ENCODE measurements at regions not wholly inside any gene's neighbourhood (a gene's known extent, or its start where the extent isn't known, plus 50 kb on each side); places are given as distances from the start of the nearest gene placed in this dataset.
"Not testable (repeated sequence)": the region's sequence is repeated elsewhere in the genome, so short reads cannot be mapped to it uniquely, and the experiment has no call there.

DNA sequence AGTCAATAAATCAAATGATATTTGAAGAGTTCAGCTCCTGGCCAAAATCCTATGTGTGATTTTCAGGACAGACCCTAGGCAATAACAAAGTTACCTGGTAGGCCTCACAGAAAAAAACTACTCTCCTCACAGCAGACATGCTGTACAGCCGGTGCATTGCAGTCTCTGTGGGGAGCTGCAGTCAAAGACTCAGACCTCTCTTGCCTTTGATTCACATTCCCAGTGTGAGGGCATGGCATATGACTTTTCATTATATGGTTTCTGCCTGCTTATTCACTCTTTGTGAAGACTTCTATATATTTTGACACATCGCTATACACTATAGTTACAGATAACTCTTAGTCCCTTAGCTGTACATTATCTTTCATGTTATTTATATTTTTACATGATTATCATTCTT, 2684.3 kb upstream of the PCDH20 start:
- WGBS (ENCODE audit: insufficient coverage, insufficient read length), result no CpG with 5 or more reads among the region's 2 CpGs
- no peak for DNase-seq (ENCODE audit: low read depth, low spot score)
- no peaks in the 10 kb centered on the region for H3K27me3 ChIP-seq (ENCODE audit: control insufficient read depth, insufficient read depth, low read length)
- H3K4me1 ChIP-seq (ENCODE audit: control insufficient read depth, insufficient read depth, low read length), result no peaks in the 10 kb centered on the region
- H3K4me3 ChIP-seq (ENCODE audit: low read length), result no peak overlapping the region
- H3K36me3 ChIP-seq (ENCODE audit: control insufficient read depth, insufficient read depth, low read length), result no peaks in the 10 kb centered on the region
- no peaks in the 10 kb centered on the region for H3K9me3 ChIP-seq (ENCODE audit: control insufficient read depth, insufficient read depth, low read length)
- H3K27ac ChIP-seq (ENCODE audit: low read length), result no peak overlapping the region

DNA sequence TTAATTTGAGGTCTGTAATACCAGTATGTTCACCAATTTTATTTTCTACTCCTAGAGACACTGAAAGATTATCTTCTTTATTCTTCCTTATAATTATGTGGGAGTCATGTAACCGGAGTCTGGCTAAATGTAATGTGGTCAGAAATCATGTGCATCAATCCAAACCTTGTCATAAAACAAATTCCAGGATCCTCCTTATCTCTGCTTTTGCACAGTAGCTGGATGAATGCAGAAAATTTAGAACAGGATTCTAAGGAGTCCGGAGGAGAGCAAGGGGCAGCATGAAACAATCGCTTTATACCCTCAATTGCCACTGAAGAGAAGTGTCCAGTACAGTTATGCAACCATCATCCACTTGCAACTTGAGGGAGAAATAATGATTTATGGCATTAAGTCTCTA, 2674.7 kb upstream of the PCDH20 start:
- H3K27me3 ChIP-seq (ENCODE audit: control insufficient read depth, insufficient read depth, low read length), result no peaks in the 10 kb centered on the region
- no peaks in the 10 kb centered on the region for H3K9me3 ChIP-seq (ENCODE audit: control insufficient read depth, insufficient read depth, low read length)
- H3K4me1 ChIP-seq (ENCODE audit: control insufficient read depth, insufficient read depth, low read length), result no peaks in the 10 kb centered on the region
- no peaks in the 10 kb centered on the region for H3K36me3 ChIP-seq (ENCODE audit: control insufficient read depth, insufficient read depth, low read length)
- DNase-seq (ENCODE audit: low read depth, low spot score), result no peak
- no CpG with 5 or more reads among the region's 3 CpGs for WGBS (ENCODE audit: insufficient coverage, insufficient read length)
- no peak overlapping the region for H3K27ac ChIP-seq (ENCODE audit: low read length)
- no peak overlapping the region for H3K4me3 ChIP-seq (ENCODE audit: low read length)

DNA sequence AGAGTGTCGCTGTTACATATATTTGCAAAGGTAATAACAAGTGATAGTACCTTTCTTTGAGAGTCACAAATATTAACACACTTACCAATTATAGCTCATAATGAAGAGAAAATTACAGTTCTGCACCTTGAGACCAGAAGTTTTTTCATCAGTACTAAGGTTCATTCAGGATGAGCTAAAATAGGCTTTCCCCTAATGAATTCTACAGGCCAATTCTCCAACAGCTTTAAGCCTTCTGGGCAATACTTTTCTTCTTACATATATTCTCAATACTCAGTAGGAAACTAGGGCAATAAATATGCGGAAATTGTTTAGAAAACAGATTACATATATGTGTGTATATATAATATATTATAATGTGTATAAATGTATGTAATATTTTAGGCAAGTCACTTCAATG, 2672.8 kb upstream of the PCDH20 start:
- Histone ChIP-seq H3K27me3 (ENCODE audit: control insufficient read depth, insufficient read depth, low read length) (no peaks in the 10 kb centered on the region), H3K27ac (ENCODE audit: low read length) (no peak overlapping the region), H3K4me3 (ENCODE audit: low read length) (no peak overlapping the region), H3K9me3 (ENCODE audit: control insufficient read depth, insufficient read depth, low read length) (no peaks in the 10 kb centered on the region), H3K4me1 (ENCODE audit: control insufficient read depth, insufficient read depth, low read length) (no peaks in the 10 kb centered on the region), H3K36me3 (ENCODE audit: control insufficient read depth, insufficient read depth, low read length) (no peaks in the 10 kb centered on the region)
- no peak for DNase-seq (ENCODE audit: low read depth, low spot score)
- WGBS (ENCODE audit: insufficient coverage, insufficient read length), result no CpG with 5 or more reads among the region's 2 CpGs

DNA sequence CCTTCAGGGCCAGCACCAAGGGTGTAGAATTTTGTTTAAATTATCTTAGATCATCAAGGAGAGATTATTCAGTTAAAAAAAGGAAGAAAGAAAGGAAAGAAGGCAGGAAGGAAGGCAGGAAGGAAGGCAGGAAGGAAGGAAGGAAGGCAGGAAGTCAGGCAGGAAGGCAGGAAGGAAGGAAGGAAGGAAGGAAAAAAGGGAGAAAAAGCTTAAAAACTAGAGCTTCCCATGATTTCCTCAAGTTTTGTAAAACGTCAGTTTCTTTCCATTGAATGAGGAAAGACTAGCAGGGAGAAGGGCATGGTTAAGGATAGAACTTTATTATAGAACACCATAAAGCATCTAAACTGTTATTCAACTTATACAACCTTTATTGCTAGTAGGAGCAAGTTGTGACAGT, 2672.0 kb upstream of the PCDH20 start:
- no peaks in the 10 kb centered on the region for H3K4me1 ChIP-seq (ENCODE audit: control insufficient read depth, insufficient read depth, low read length)
- no peaks in the 10 kb centered on the region for H3K9me3 ChIP-seq (ENCODE audit: control insufficient read depth, insufficient read depth, low read length)
- H3K27ac ChIP-seq (ENCODE audit: low read length), result no peak overlapping the region
- no peak for DNase-seq (ENCODE audit: low read depth, low spot score)
- WGBS (ENCODE audit: insufficient coverage, insufficient read length), result no CpG with 5 or more reads among the region's 1 CpG
- H3K4me3 ChIP-seq (ENCODE audit: low read length), result no peak overlapping the region
- no peaks in the 10 kb centered on the region for H3K27me3 ChIP-seq (ENCODE audit: control insufficient read depth, insufficient read depth, low read length)
- H3K36me3 ChIP-seq (ENCODE audit: control insufficient read depth, insufficient read depth, low read length), result no peaks in the 10 kb centered on the region

DNA sequence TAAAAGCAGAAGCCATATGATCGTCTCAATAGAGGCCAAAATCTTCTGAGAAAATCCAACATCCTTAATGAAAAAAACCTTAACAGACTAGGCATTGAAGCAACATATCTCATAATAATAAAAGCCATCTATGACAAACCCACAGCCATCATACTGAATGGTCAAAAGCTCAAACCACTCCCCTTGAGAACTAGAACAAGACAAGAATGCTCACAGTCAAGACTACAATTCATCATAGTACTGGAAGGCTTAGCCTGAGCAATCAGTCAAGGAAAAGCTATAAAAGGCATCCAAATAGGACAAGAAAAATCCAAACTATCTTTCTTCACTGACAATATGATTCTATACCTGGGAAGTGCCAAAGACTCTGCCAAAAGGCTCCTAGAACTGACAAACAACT, 2668.2 kb upstream of the PCDH20 start:
- H3K27me3 ChIP-seq (ENCODE audit: control insufficient read depth, insufficient read depth, low read length), result no peaks in the 10 kb centered on the region
- no peak for DNase-seq (ENCODE audit: low read depth, low spot score)
- H3K4me1 ChIP-seq (ENCODE audit: control insufficient read depth, insufficient read depth, low read length), result no peaks in the 10 kb centered on the region
- no peaks in the 10 kb centered on the region for H3K36me3 ChIP-seq (ENCODE audit: control insufficient read depth, insufficient read depth, low read length)
- no peaks in the 10 kb centered on the region for H3K9me3 ChIP-seq (ENCODE audit: control insufficient read depth, insufficient read depth, low read length)
- H3K4me3 ChIP-seq (ENCODE audit: low read length), result no peak overlapping the region
- WGBS (ENCODE audit: insufficient coverage, insufficient read length), result no CpG with 5 or more reads among the region's 1 CpG
- no peak overlapping the region for H3K27ac ChIP-seq (ENCODE audit: low read length)

DNA sequence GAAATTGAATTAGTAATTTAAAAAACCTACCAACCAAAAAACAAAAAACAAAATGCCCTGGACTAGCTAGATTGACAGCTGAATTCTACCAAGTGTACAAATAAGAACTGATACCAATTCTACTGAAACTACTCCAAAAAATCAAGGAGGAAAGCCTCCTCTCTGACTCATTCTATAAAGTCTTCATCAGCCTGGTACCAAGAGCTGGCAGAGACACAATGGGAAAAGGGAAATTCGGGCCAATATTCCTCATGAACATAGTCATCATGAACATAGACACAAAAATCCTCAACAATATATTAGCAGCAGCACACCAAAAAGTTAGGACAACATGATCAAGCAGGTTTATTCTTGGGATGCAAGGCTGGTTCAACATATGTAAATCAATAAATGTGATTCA, 2667.7 kb upstream of the PCDH20 start:
- Histone ChIP-seq H3K4me1 (ENCODE audit: control insufficient read depth, insufficient read depth, low read length) (no peaks in the 10 kb centered on the region), H3K9me3 (ENCODE audit: control insufficient read depth, insufficient read depth, low read length) (no peaks in the 10 kb centered on the region), H3K36me3 (ENCODE audit: control insufficient read depth, insufficient read depth, low read length) (no peaks in the 10 kb centered on the region), H3K27me3 (ENCODE audit: control insufficient read depth, insufficient read depth, low read length) (no peaks in the 10 kb centered on the region), H3K27ac (ENCODE audit: low read length) (no peak overlapping the region), H3K4me3 (ENCODE audit: low read length) (no peak overlapping the region)
- no CpG with 5 or more reads among the region's 1 CpG for WGBS (ENCODE audit: insufficient coverage, insufficient read length)
- no peak for DNase-seq (ENCODE audit: low read depth, low spot score)

DNA sequence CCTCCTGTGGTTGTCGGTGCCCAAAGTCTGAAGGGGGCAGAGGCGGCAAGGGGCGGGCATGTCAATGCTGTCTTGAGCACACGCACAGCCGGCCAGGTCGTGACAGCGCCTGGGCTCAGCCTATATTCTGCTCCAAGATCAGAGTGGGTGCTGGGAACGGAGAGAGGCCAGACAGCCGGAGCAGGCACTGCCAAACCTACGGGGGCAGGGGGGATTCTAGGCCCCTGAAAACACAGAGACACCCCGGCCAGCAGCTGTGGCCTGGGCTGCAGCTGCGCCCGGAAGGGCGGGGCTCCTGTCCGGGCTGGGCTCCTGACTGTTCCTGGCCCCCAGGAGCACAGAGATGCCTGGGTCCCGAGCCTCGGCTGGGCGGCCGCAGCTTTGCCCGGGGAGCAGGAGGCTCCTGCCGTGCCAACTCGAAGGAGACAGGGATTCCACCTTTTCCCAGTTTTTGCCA, 2662.9 kb upstream of the PCDH20 start:
- DNase-seq (ENCODE audit: low read depth, low spot score), result no peak
- H3K4me1 ChIP-seq (ENCODE audit: control insufficient read depth, insufficient read depth, low read length), result no peaks in the 10 kb centered on the region
- no peaks in the 10 kb centered on the region for H3K36me3 ChIP-seq (ENCODE audit: control insufficient read depth, insufficient read depth, low read length)
- no CpG with 5 or more reads among the region's 22 CpGs for WGBS (ENCODE audit: insufficient coverage, insufficient read length)
- no peaks in the 10 kb centered on the region for H3K9me3 ChIP-seq (ENCODE audit: control insufficient read depth, insufficient read depth, low read length)
- H3K4me3 ChIP-seq (ENCODE audit: low read length), result no peak overlapping the region; the same call in 1 of the 2 replicates
- no peaks in the 10 kb centered on the region for H3K27me3 ChIP-seq (ENCODE audit: control insufficient read depth, insufficient read depth, low read length)
- H3K27ac ChIP-seq (ENCODE audit: low read length), result no peak overlapping the region

DNA sequence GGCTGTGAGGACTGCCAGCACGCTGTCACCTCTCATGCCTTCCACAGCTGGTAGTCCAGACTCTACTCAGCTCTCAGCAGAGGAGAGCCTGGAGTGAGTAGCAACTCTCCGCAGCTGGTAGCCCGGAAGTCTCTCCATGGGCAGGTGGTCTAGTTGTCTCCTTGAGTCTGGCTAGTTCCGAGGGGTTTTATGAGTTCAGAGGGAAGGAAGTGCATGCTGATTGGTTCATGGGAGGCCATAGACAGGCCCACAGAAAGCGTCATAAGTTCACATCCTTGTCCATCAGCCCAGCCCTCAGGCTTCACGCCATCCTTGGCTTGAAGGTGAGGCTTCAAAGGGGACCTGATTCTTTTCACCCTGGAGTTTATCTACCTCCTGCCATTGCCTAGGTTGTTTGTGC, 2662.4 kb upstream of the PCDH20 start:
- Histone ChIP-seq H3K27me3 (ENCODE audit: control insufficient read depth, insufficient read depth, low read length) (no peaks in the 10 kb centered on the region), H3K36me3 (ENCODE audit: control insufficient read depth, insufficient read depth, low read length) (no peaks in the 10 kb centered on the region), H3K27ac (ENCODE audit: low read length) (no peak overlapping the region), H3K4me1 (ENCODE audit: control insufficient read depth, insufficient read depth, low read length) (no peaks in the 10 kb centered on the region), H3K9me3 (ENCODE audit: control insufficient read depth, insufficient read depth, low read length) (no peaks in the 10 kb centered on the region), H3K4me3 (ENCODE audit: low read length) (no peak overlapping the region; the same call in 1 of the 2 replicates)
- WGBS (ENCODE audit: insufficient coverage, insufficient read length), result no CpG with 5 or more reads among the region's 6 CpGs
- no peak for DNase-seq (ENCODE audit: low read depth, low spot score)

DNA sequence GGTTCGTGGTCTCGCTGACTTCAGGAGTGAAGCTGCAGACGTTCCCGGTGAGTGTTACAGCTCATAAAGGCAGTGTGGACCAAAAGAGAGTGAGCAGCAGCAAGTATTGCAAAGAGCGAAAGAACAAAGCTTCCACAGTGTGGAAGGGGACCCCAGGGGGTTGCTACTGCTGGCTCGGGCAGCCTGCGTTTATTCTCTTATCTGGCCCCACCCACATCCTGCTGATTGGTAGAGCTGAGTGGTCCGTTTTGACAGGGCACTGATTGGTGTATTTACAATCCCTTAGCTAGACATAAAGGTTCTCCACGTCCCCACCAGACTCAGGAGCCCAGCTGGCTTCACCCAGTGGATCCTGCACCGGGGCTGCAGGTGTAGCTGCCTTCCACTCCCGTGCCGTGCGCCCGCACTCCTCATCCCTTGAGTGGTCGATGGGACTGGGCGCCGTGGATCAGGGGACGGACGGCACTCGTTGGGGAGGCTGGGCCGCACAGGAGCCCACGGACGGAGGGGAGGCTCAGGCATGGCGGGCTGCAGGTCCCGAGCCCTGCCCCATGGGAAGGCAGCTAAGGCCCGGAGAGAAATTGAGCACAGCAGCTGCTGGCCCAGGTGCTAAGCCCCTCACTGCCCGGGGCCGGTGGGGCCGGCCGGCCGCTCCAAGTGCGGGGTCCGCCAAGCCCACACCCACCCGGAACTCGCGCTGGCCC, 2661.6 kb upstream of the PCDH20 start:
- not testable (repeated sequence) for H3K4me3 ChIP-seq (ENCODE audit: low read length); H3K27me3 ChIP-seq (ENCODE audit: control insufficient read depth, insufficient read depth, low read length); H3K36me3 ChIP-seq (ENCODE audit: control insufficient read depth, insufficient read depth, low read length); H3K9me3 ChIP-seq (ENCODE audit: control insufficient read depth, insufficient read depth, low read length); H3K27ac ChIP-seq (ENCODE audit: low read length); DNase-seq (ENCODE audit: low read depth, low spot score); H3K4me1 ChIP-seq (ENCODE audit: control insufficient read depth, insufficient read depth, low read length)
- no CpG with 5 or more reads among the region's 36 CpGs for WGBS (ENCODE audit: insufficient coverage, insufficient read length)

DNA sequence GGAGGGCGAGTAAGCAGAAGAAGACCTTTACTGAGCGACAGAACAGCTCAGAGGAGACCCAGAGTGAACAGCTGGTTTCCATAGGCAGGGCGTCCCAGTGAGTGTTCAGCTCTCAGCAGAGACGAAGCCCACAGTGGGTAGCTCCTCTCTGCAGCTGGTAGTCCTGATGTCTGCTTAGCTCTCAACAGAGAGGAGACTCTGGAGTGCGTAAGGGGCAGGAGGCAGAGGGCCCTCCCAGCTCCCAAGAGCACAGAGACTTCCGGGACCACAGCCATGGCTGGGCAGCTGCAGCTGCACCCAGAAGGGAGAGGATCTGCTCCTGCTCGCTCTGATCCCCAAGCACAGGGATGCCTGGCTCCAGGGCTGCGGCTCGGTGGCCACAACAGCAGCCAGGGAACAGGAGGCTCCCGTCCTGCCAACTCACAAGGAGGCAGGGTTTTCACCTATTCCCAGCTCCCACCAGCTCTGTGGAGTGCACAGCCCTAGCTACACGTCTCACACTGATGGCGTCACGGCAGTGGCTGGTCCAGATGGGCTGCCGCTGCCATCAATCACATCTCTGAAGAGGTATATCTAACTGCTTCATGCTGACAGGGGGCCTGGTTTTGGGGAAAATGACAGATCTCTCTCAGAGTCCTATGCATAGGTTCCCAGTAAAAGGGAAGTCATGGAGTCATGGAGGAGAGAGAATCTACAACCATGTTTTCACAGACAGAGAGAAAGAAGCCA, 2660.1 kb upstream of the PCDH20 start:
- no peaks in the 10 kb centered on the region for H3K27me3 ChIP-seq (ENCODE audit: control insufficient read depth, insufficient read depth, low read length)
- no peaks in the 10 kb centered on the region for H3K9me3 ChIP-seq (ENCODE audit: control insufficient read depth, insufficient read depth, low read length)
- no CpG with 5 or more reads among the region's 14 CpGs for WGBS (ENCODE audit: insufficient coverage, insufficient read length)
- H3K36me3 ChIP-seq (ENCODE audit: control insufficient read depth, insufficient read depth, low read length), result no peaks in the 10 kb centered on the region
- no peak for DNase-seq (ENCODE audit: low read depth, low spot score)
- no peak overlapping the region for H3K27ac ChIP-seq (ENCODE audit: low read length)
- no peaks in the 10 kb centered on the region for H3K4me1 ChIP-seq (ENCODE audit: control insufficient read depth, insufficient read depth, low read length)
- H3K4me3 ChIP-seq (ENCODE audit: low read length), result no peak overlapping the region

Measured in iPS DF 6.9 (cell line).